ENCODE measurements at regions not wholly inside any gene's neighbourhood (a gene's known extent, or its start where the extent isn't known, plus 50 kb on each side); places are given as distances from the start of the nearest gene placed in this dataset.

- Histone ChIP-seq H4K91ac (ENCODE audit: low read depth, low read length, poor library complexity) (no peak overlapping the region), H3K79me1 (ENCODE audit: low read depth, low read length) (no peaks in the 10 kb centered on the region), H3K18ac (ENCODE audit: low read length) (no peak overlapping the region), H2BK15ac (ENCODE audit: low read length) (no peak overlapping the region), H3K4ac (ENCODE audit: low read length) (no peak overlapping the region), H3K4me3 (ENCODE audit: low read length in 2 of 2) (no peak overlapping the region), H3K14ac (ENCODE audit: low read length) (no peak overlapping the region), H3K9me3 (replicated peaks in 1 of 2; ENCODE audit: control insufficient read depth in 2 of 2, insufficient read depth in 1 of 2, low read depth in 1 of 2, low read length in 2 of 2) (peaks cover 0 to 2% of the 10 kb centered on the region in 2 donors), H3K4me2 (ENCODE audit: insufficient read depth, low read length, poor library complexity, severe bottlenecking) (no peak overlapping the region), H3K23ac (ENCODE audit: low read depth, low read length, poor library complexity) (no peak overlapping the region), H2BK12ac (ENCODE audit: low read length) (no peak overlapping the region), H2AK5ac (ENCODE audit: low read depth, low read length) (no peak overlapping the region), H3K4me1 (ENCODE audit: control insufficient read depth in 2 of 2, insufficient read depth in 1 of 2, low read depth in 1 of 2, low read length in 2 of 2) (peaks cover 8 to 12% of the 10 kb centered on the region in 2 donors), H2BK120ac (ENCODE audit: low read depth, low read length) (no peak overlapping the region), H3K36me3 (replicated peaks in 1 of 2; ENCODE audit: control insufficient read depth in 2 of 2, insufficient read depth in 2 of 2, low read length in 2 of 2) (no peaks in the 10 kb centered on the region), H3K9ac (ENCODE audit: low read depth, low read length, poor library complexity) (no peak overlapping the region), H3K27me3 (ENCODE audit: control insufficient read depth in 3 of 3, insufficient read depth in 3 of 3, low read depth in 1 of 3, low read length in 3 of 3) (no peaks in the 10 kb centered on the region), H2AFZ (ENCODE audit: low read length) (peak overlapping the region; percentile 74), H2BK5ac (ENCODE audit: low read length) (no peak overlapping the region), H4K8ac (ENCODE audit: low read depth, low read length) (no peak overlapping the region), H3K27ac (replicated peaks; ENCODE audit: low read length) (peak overlapping the region; percentile 50)
- no peak for DNase-seq (ENCODE audit: low spot score)
- WGBS, 2 donors (ENCODE audit: extremely low coverage in 2 of 2, insufficient read length in 2 of 2, insufficient replicate concordance in 1 of 2) = no CpG with 5 or more reads among the region's 4 CpGs
Observed at GRCh38 chr4:123649250-123649644, 252.7 kb downstream of the SPRY1 start.

GRCh38 chr4:123649645-123650391 lies 253.2 kb downstream of the SPRY1 start:
- Histone ChIP-seq H3K23ac (ENCODE audit: low read depth, low read length, poor library complexity) (no peak overlapping the region), H4K91ac (ENCODE audit: low read depth, low read length, poor library complexity) (no peak overlapping the region), H3K4me1 (ENCODE audit: control insufficient read depth in 2 of 2, insufficient read depth in 1 of 2, low read depth in 1 of 2, low read length in 2 of 2) (peaks cover 8 to 10% of the 10 kb centered on the region in 2 donors), H3K9me3 (replicated peaks in 1 of 2; ENCODE audit: control insufficient read depth in 2 of 2, insufficient read depth in 1 of 2, low read depth in 1 of 2, low read length in 2 of 2) (peaks cover 0 to 5% of the 10 kb centered on the region in 2 donors), H2BK12ac (ENCODE audit: low read length) (no peak overlapping the region), H2AK5ac (ENCODE audit: low read depth, low read length) (no peak overlapping the region), H2BK5ac (ENCODE audit: low read length) (no peak overlapping the region), H3K9ac (ENCODE audit: low read depth, low read length, poor library complexity) (no peak overlapping the region), H3K36me3 (replicated peaks in 1 of 2; ENCODE audit: control insufficient read depth in 2 of 2, insufficient read depth in 2 of 2, low read length in 2 of 2) (no peaks in the 10 kb centered on the region), H4K8ac (ENCODE audit: low read depth, low read length) (no peak overlapping the region), H3K4me3 (ENCODE audit: low read length in 2 of 2) (no peak overlapping the region), H3K4me2 (ENCODE audit: insufficient read depth, low read length, poor library complexity, severe bottlenecking) (no peak overlapping the region), H2AFZ (ENCODE audit: low read length) (peak overlapping the region; percentile 74), H2BK120ac (ENCODE audit: low read depth, low read length) (no peak overlapping the region), H3K27me3 (ENCODE audit: control insufficient read depth in 3 of 3, insufficient read depth in 3 of 3, low read depth in 1 of 3, low read length in 3 of 3) (no peaks in the 10 kb centered on the region), H3K79me1 (ENCODE audit: low read depth, low read length) (no peaks in the 10 kb centered on the region), H2BK15ac (ENCODE audit: low read length) (no peak overlapping the region), H3K4ac (ENCODE audit: low read length) (no peak overlapping the region), H3K14ac (ENCODE audit: low read length) (no peak overlapping the region), H3K18ac (ENCODE audit: low read length) (no peak overlapping the region), H3K27ac (replicated peaks; ENCODE audit: low read length) (peak overlapping the region; percentile 50)
- WGBS, 2 donors (ENCODE audit: extremely low coverage in 2 of 2, insufficient read length in 2 of 2, insufficient replicate concordance in 1 of 2) = no CpG with 5 or more reads among the region's 11 CpGs
- DNase-seq (ENCODE audit: low spot score) = no peak

- Histone ChIP-seq H3K27ac (replicated peaks; ENCODE audit: low read length) (no peak overlapping the region), H3K9ac (ENCODE audit: low read depth, low read length, poor library complexity) (no peak overlapping the region), H3K4me3 (ENCODE audit: low read length in 2 of 2) (no peak overlapping the region), H2AK5ac (ENCODE audit: low read depth, low read length) (no peak overlapping the region), H2BK15ac (ENCODE audit: low read length) (no peak overlapping the region), H2BK5ac (ENCODE audit: low read length) (no peak overlapping the region), H3K9me3 (replicated peaks in 1 of 2; ENCODE audit: control insufficient read depth in 2 of 2, insufficient read depth in 1 of 2, low read depth in 1 of 2, low read length in 2 of 2) (peaks cover 0 to 10% of the 10 kb centered on the region in 2 donors), H2BK12ac (ENCODE audit: low read length) (no peak overlapping the region), H3K23ac (ENCODE audit: low read depth, low read length, poor library complexity) (no peak overlapping the region), H3K27me3 (ENCODE audit: control insufficient read depth in 3 of 3, insufficient read depth in 3 of 3, low read depth in 1 of 3, low read length in 3 of 3) (no peaks in the 10 kb centered on the region), H3K4me2 (ENCODE audit: insufficient read depth, low read length, poor library complexity, severe bottlenecking) (no peak overlapping the region), H3K4me1 (ENCODE audit: control insufficient read depth in 2 of 2, insufficient read depth in 1 of 2, low read depth in 1 of 2, low read length in 2 of 2) (peaks cover 8 to 10% of the 10 kb centered on the region in 2 donors), H3K14ac (ENCODE audit: low read length) (no peak overlapping the region), H3K4ac (ENCODE audit: low read length) (no peak overlapping the region), H4K8ac (ENCODE audit: low read depth, low read length) (no peak overlapping the region), H3K79me1 (ENCODE audit: low read depth, low read length) (no peaks in the 10 kb centered on the region), H4K91ac (ENCODE audit: low read depth, low read length, poor library complexity) (no peak overlapping the region), H2AFZ (ENCODE audit: low read length) (peak overlapping the region; percentile 57), H3K18ac (ENCODE audit: low read length) (no peak overlapping the region), H3K36me3 (replicated peaks in 1 of 2; ENCODE audit: control insufficient read depth in 2 of 2, insufficient read depth in 2 of 2, low read length in 2 of 2) (no peaks in the 10 kb centered on the region), H2BK120ac (ENCODE audit: low read depth, low read length) (no peak overlapping the region)
- no CpG with 5 or more reads among the region's 2 CpGs for WGBS, 2 donors (ENCODE audit: extremely low coverage in 2 of 2, insufficient read length in 2 of 2, insufficient replicate concordance in 1 of 2)
- no peak for DNase-seq (ENCODE audit: low spot score)
Observed at GRCh38 chr4:123651066-123651465, 254.5 kb downstream of the SPRY1 start.

GRCh38 chr4:123651536-123652180 lies 255.1 kb downstream of the SPRY1 start:
- no peak overlapping the region for H3K9ac ChIP-seq (ENCODE audit: low read depth, low read length, poor library complexity)
- no peak for DNase-seq (ENCODE audit: low spot score)
- WGBS, 2 donors (ENCODE audit: extremely low coverage in 2 of 2, insufficient read length in 2 of 2, insufficient replicate concordance in 1 of 2) = no CpG with 5 or more reads among the region's 1 CpG

More at GRCh38 chr4:123651536-123652180, 255.1 kb downstream of the SPRY1 start:
- H3K4me3 ChIP-seq (ENCODE audit: low read length in 2 of 2) = no peak overlapping the region
- H2BK12ac ChIP-seq (ENCODE audit: low read length) = no peak overlapping the region
- H4K91ac ChIP-seq (ENCODE audit: low read depth, low read length, poor library complexity) = no peak overlapping the region
- H2BK15ac ChIP-seq (ENCODE audit: low read length) = no peak overlapping the region
- H3K9me3 ChIP-seq (replicated peaks in 1 of 2; ENCODE audit: control insufficient read depth in 2 of 2, insufficient read depth in 1 of 2, low read depth in 1 of 2, low read length in 2 of 2) = peaks cover 2 to 16% of the 10 kb centered on the region in 2 donors
- H3K4me2 ChIP-seq (ENCODE audit: insufficient read depth, low read length, poor library complexity, severe bottlenecking) = no peak overlapping the region
- H3K4ac ChIP-seq (ENCODE audit: low read length) = no peak overlapping the region
- peaks cover 8 to 10% of the 10 kb centered on the region in 2 donors for H3K4me1 ChIP-seq (ENCODE audit: control insufficient read depth in 2 of 2, insufficient read depth in 1 of 2, low read depth in 1 of 2, low read length in 2 of 2)
- no peak overlapping the region for H2AK5ac ChIP-seq (ENCODE audit: low read depth, low read length)
- no peak overlapping the region for H2BK120ac ChIP-seq (ENCODE audit: low read depth, low read length)
- no peak overlapping the region for H3K23ac ChIP-seq (ENCODE audit: low read depth, low read length, poor library complexity)
- no peak overlapping the region for H2BK5ac ChIP-seq (ENCODE audit: low read length)
- no peak overlapping the region for H3K18ac ChIP-seq (ENCODE audit: low read length)
- H3K14ac ChIP-seq (ENCODE audit: low read length) = no peak overlapping the region
- H3K27me3 ChIP-seq (ENCODE audit: control insufficient read depth in 3 of 3, insufficient read depth in 3 of 3, low read depth in 1 of 3, low read length in 3 of 3) = no peaks in the 10 kb centered on the region
- H2AFZ ChIP-seq (ENCODE audit: low read length) = peak overlapping the region; percentile 57
- no peaks in the 10 kb centered on the region for H3K36me3 ChIP-seq (replicated peaks in 1 of 2; ENCODE audit: control insufficient read depth in 2 of 2, insufficient read depth in 2 of 2, low read length in 2 of 2)
- no peaks in the 10 kb centered on the region for H3K79me1 ChIP-seq (ENCODE audit: low read depth, low read length)
- no peak overlapping the region for H3K27ac ChIP-seq (replicated peaks; ENCODE audit: low read length)
- H4K8ac ChIP-seq (ENCODE audit: low read depth, low read length) = no peak overlapping the region
